ENCODE measurements at regions not wholly inside any gene's neighbourhood (a gene's known extent, or its start where the extent isn't known, plus 50 kb on each side); places are given as distances from the start of the nearest gene placed in this dataset.
A peak's percentile ranks its signal among the peaks of the same experiment; 100 is the strongest.

DNA sequence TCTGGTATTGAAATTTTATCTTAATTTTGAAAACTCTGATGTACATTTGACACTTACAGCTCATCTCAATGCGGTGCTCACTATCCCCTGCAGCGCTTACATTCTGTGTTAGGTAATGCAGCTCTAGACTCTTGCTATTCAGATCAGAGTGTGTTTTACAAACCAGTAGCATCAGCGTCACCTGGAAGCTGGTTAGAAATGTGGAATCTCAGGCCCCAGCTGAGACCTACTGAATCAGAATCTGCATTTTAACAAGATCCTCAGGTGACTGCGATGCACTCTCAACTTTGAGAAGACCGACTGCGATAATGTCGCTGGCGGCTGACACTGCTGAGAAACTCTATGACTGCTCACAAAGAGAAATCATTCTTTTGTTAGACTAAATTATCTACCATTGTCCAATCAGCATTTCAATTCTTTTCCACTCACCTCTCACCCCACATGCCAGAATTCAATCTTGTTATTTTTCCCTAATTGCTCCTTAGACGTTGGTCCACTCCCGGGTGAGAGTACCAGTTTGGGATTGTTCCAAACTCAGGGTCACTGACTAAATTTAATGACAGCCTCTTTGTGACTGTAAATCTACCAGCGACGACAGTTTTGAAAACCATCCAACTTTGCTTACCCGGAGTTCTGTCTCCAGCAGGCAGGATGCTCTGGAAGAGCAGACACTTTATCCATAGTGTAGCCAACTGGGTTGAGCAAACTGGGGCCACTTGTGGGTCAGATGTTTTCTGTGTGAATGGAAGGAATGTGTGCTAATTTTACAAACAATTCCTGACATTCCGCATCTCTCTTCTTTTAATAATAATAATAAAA is 140.1 kb upstream of the BTBD3 start:
- peak; percentile 24 for DNase-seq (ENCODE audit: low read depth)

DNA sequence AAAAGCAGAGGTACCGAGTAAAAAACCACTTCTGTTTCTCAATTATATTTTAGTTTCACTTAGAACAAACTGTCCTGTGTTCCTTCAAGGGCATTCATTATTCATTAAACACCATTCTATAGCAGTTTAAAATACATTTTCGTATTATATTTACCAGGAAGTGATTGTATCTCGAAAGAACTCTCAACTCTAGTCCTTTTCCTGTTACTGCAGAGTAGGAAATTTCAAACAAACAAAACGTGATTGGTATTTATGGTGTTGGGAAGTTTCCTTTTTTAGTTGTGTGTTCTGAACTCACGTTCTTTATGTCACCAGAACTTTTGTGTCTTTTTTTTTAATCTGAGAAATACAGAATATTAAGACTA is 139.5 kb upstream of the BTBD3 start:
- DNase-seq (ENCODE audit: low read depth) = no peak

GRCh38 chr20:11780765-11781369 is 136.8 kb upstream of the BTBD3 start:
- no peak for DNase-seq (ENCODE audit: low read depth)

GRCh38 chr20:11783102-11783850 is 134.4 kb upstream of the BTBD3 start:
- DNase-seq (ENCODE audit: low read depth) = no peak

GRCh38 chr20:11785885-11786507 is 131.7 kb upstream of the BTBD3 start:
- no peak for DNase-seq (ENCODE audit: low read depth)

- no peak for DNase-seq (ENCODE audit: low read depth)
Measured at GRCh38 chr20:11790046-11790445, 127.6 kb upstream of the BTBD3 start.

DNA sequence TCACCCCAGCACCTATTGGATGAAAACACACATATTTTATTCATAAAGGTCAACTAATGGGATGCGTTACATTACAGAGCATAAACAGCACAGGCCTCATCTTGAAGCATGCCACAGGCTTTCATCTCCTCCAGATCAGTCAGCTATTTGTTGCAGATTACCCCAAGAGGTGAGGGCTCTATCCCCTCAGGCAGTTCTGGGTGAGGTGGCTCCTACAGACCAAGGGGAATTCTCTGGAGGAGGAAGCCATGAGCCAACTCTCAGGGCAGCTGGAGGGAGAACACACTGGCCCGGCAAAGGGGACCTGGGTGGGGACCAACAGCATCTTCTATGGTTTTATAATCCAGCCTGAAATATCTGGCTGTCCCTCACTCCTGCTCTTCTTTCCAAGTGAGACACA is 126.4 kb upstream of the BTBD3 start:
- no peak for DNase-seq (ENCODE audit: low read depth)

DNA sequence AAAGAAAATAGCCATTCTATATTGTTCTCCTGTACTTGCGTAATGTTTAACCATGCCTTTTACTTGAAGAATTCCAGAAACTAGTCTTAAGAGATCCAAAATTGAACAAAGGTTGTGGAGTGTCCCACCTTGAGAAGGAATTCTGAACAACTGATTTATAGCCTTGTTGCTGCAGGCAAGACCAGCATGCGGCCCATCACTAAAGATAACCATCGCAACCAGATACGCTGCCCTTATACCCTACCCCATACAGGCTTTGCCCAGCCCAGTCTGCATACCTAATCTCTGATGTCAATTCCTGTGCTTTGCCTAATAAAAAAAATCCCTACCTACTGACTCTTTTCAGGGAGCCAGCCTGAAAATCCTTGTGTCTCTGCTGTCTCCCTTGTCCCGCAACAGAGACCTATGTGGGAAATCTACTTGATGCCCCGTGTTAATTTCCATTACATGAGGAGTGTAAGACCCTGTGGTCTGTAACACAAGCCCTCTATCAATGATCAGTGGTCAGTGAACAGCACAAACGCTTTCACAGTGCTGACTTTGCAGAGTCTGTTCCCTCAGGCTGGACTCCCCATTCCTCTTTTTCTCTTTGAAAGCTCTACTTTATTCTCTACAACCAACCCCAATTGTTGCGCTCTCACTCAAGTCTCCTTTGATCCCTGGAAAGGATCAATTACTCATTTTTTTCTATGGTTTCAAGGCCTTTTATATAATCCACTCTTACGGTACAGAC is 125.7 kb upstream of the BTBD3 start:
- no peak for DNase-seq (ENCODE audit: low read depth)

- DNase-seq (ENCODE audit: low read depth) = peak; percentile 43
Measured at GRCh38 chr20:11792568-11792953, 125.1 kb upstream of the BTBD3 start.

- DNase-seq (ENCODE audit: low read depth) = no peak
Measured at GRCh38 chr20:11794525-11794924, 123.2 kb upstream of the BTBD3 start.

DNA sequence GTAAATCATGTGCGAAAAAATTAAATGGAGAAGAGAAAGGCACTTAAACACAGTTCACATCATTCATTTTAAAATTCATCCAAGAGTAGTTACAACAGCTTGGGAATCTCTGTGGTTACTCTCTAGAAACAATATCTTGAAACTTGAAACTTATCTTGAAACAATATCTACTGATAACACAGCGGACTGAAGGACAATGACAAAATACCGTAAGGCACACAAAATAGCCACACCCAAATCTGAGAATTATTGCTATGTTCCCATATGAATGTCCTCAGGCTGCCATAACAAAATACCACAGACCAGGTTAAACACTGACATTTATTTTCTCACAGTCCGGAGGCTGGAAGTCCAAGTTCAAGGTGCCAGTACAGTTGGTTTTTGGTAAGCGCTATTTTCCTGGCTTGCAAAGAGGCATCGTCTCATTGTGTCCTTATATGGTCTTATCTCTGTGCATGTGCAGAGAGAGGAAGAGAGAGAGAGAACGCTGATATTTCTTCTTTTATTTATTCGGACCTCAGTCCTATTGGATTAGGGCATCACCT is 122.5 kb upstream of the BTBD3 start:
- DNase-seq (ENCODE audit: low read depth) = no peak

- DNase-seq (ENCODE audit: low read depth) = no peak
Measured at GRCh38 chr20:11796026-11796425, 121.7 kb upstream of the BTBD3 start.

GRCh38 chr20:11797156-11797555 is 120.5 kb upstream of the BTBD3 start:
- no peak for DNase-seq (ENCODE audit: low read depth)

DNA sequence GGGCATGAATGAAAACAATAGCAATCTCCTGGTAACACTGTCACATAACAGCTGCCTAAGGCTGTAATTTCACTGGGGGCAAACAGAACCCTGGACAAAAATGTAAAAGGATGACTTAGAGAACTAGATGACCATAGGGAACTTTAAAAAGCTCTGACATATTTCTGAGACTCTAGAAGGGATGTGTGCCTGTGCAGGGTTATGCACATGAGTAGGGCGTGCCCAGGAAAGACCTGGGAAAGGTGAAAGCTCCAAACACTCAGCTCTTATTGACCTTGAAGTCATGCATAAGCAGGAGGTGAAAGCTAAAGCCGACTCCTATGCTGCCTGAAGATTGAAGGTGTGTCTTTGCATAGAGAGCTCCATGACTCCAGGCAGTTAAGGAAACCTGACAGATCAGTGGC is 118.4 kb upstream of the BTBD3 start:
- DNase-seq (ENCODE audit: low read depth) = no peak

GRCh38 chr20:11807054-11808048 is 110.3 kb upstream of the BTBD3 start:
- DNase-seq (ENCODE audit: low read depth) = peak; percentile 32

DNA sequence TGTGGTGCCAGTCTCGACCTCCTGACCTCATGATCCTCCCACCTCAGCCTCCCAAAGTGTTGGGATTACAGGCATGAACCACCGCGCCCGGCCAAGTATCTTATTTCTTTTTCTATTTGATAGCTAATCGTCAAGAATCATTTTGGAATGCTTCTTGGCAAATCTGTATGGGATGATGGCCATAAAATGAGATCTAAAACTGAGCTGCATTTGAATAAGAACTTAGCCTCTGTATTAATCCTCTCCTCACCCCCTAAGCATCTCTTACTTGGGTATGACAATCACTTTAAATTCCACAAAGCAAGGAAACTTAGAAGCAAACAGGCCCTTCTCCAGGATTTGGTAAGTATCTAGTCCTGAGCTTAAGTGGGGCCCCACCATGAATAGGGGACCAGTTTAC is 108.9 kb upstream of the BTBD3 start:
- DNase-seq (ENCODE audit: low read depth) = no peak

DNA sequence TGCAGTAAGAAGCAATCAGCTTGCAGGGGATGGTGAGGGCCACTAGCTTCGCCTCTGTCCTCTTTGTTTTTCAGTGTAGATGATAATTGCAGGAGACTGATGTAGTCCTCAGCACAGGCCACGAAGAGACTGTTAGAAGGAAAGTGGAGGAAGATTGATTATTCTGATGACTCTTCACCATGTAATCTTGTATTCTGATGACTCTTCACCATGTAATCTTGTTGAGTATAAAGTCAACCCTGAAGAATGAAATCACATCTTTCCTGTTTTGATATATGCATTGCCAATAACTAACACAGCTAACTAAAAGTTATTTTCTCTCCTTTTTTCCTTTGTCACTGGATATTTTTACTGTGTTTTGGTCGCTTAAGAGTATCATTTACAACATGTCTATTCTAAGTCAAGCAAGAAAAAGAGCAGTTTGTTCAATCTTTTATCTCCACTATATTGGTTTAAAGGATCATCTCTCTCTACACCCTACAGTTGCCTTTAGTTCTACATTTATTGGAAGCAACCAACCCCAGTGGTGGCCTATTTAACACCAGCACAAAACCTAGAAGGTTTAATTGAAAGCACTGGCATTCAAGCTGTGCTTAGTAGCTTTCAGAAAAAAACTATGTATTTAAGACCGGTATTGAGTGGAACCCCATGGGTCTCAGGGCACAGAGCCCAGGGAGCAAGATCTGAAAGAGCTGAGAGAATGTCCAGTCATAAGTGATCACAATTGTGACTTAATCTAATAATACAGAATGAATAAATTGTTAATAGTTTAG is 107.2 kb upstream of the BTBD3 start:
- DNase-seq (ENCODE audit: low read depth) = no peak

- no peak for DNase-seq (ENCODE audit: low read depth)
Measured at GRCh38 chr20:11813106-11813890, 104.4 kb upstream of the BTBD3 start.

- DNase-seq (ENCODE audit: low read depth) = no peak
Measured at GRCh38 chr20:11814267-11814666, 103.4 kb upstream of the BTBD3 start.

Measured in RPMI7951 (cell line).